A673 (cell line): ENCODE measurements at regions not wholly inside any gene's neighbourhood (a gene's known extent, or its start where the extent isn't known, plus 50 kb on each side); places are given as distances from the start of the nearest gene placed in this dataset.

Experiments used
- BruUV-seq: library from RNA; stranded (reverse); fragments of 400-500 nt; replicated peaks from 2 replicates; lab custom pipeline; 2021; lab: Mats Ljungman, UMichigan
- CTCF ChIA-PET: fragments of 300-600 bp; sonication (Branson Sonifier 250); formaldehyde crosslinking; loops from one replicate; lab custom pipeline; 2022; ENCODE audit warnings: antibody characterized with exemption; lab: Charles Lee
- POLR2A ChIA-PET: fragments of 300-600 bp; sonication (Branson Sonifier 250); formaldehyde crosslinking; loops from one replicate; lab custom pipeline; 2022; ENCODE audit warnings: antibody characterized with exemption; ENCODE audit not compliant: low non-redundant PET; lab: Charles Lee
- DNase-seq: peaks from one replicate; pipeline ENCODE4 v3.0.0-alpha.2; 2015; ENCODE audit warnings: low spot score
- H3K27ac ChIP-seq: fragments of 200-600 bp; sonication (generic); 2 replicates; pipeline ENCODE4 v1.5.1; 2016; ENCODE audit warnings: mixed run types, low read depth, mild to moderate bottlenecking, mixed read lengths, antibody characterized with exemption, low read length; ENCODE audit not compliant: poor library complexity, severe bottlenecking
- H3K27me3 ChIP-seq: fragments of 200-600 bp; sonication (generic); replicated peaks from 2 replicates; pipeline ENCODE4 v1.6.1; 2017; ENCODE audit warnings: mixed run types, low read depth, mild to moderate bottlenecking, mixed read lengths, antibody characterized with exemption, low read length; ENCODE audit not compliant: insufficient read depth, poor library complexity
- H3K36me3 ChIP-seq: fragments of 200-600 bp; sonication (generic); 2 replicates; pipeline ENCODE4 v1.6.1; 2016; ENCODE audit warnings: mixed run types, mild to moderate bottlenecking, mixed read lengths, antibody characterized with exemption, low read length; ENCODE audit not compliant: insufficient read depth, poor library complexity, severe bottlenecking
- H3K4me1 ChIP-seq: fragments of 200-600 bp; sonication (generic); 2 replicates; pipeline ENCODE4 v1.6.1; 2017; ENCODE audit warnings: mixed run types, mild to moderate bottlenecking, mixed read lengths, antibody characterized with exemption, low read length; ENCODE audit not compliant: insufficient read depth, poor library complexity, severe bottlenecking
- H3K4me3 ChIP-seq: fragments of 200-600 bp; sonication (generic); 2 replicates; pipeline ENCODE4 v1.5.1; 2016; ENCODE audit warnings: low read depth, mixed run types, mild to moderate bottlenecking, mixed read lengths, low read length; ENCODE audit not compliant: poor library complexity, severe bottlenecking
- H3K9me3 ChIP-seq: fragments of 200-600 bp; sonication (generic); 2 replicates; pipeline ENCODE4 v1.6.1; 2016; ENCODE audit warnings: mixed run types, low read depth, mild to moderate bottlenecking, mixed read lengths, antibody characterized with exemption, low read length; ENCODE audit not compliant: poor library complexity, severe bottlenecking
- EZH2 ChIP-seq: fragments of 200-600 bp; sonication (generic); IDR thresholded peaks from 2 replicates; pipeline ENCODE4 v1.6.1; 2017; ENCODE audit warnings: borderline replicate concordance, low read depth, mild to moderate bottlenecking, mixed read lengths, antibody characterized with exemption, low read length; ENCODE audit not compliant: poor library complexity, severe bottlenecking
- intact Hi-C: fragments of 100-400 bp; cut with micrococcal nuclease; formaldehyde crosslinking; loops from one replicate; pipeline ENCODE4 v1.10.0; 2022; ENCODE audit not compliant: unreplicated experiment
- TF ChIP-seq, protein P1 (sequence below): fragments of 300-800, 200-600 bp; sonication (generic); conservative IDR thresholded peaks from 2 replicates; pipeline ENCODE4 v1.5.1; 2017; ENCODE audit warnings: low read depth, mild to moderate bottlenecking, antibody characterized with exemption, low read length, moderate library complexity, mixed read lengths

DNA sequence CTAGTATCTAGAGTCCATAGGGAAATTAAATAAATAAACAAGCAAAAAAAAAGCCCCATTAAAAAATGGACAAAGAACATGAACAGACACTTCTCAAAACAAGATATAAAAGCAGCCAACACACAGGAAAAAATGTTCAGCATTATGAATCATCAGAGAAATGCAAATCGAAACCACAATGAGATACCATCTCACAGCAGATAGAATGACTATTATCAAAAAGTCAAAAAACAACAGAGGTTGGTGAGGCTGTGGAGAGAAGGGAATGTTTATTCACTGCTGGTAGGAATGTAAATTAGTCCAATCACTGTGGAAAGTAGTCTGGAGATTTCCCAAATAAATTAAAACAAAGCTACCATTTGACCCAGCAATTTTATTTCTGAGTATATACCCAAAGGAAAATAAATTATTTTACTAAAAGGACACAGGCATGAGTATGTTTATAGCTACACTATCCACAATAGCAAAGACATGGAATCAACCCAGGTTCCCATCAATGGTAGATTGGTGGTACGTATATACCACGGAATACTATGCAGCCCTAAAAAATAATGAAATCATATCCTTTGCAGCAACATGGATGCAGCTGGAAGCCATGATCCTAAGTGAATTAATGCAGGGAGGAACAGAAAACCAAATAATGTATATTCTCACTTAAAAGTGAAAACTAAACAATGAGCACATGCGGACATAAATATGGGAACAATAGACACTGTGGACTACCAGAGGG lies 366.5 kb upstream of the SEMA3C start:
- ChIA-PET CTCF (no interaction called here), POLR2A (no interaction called here)
- Histone ChIP-seq H3K27me3 (no peaks in the 10 kb centered on the region), H3K9me3 (peaks cover 5% of the 10 kb centered on the region), H3K4me3 (no peak overlapping the region), H3K4me1 (no peaks in the 10 kb centered on the region), H3K27ac (no peak overlapping the region), H3K36me3 (no peaks in the 10 kb centered on the region)
- intact Hi-C loops: no loop called here
- TF ChIP-seq, protein P1, sequence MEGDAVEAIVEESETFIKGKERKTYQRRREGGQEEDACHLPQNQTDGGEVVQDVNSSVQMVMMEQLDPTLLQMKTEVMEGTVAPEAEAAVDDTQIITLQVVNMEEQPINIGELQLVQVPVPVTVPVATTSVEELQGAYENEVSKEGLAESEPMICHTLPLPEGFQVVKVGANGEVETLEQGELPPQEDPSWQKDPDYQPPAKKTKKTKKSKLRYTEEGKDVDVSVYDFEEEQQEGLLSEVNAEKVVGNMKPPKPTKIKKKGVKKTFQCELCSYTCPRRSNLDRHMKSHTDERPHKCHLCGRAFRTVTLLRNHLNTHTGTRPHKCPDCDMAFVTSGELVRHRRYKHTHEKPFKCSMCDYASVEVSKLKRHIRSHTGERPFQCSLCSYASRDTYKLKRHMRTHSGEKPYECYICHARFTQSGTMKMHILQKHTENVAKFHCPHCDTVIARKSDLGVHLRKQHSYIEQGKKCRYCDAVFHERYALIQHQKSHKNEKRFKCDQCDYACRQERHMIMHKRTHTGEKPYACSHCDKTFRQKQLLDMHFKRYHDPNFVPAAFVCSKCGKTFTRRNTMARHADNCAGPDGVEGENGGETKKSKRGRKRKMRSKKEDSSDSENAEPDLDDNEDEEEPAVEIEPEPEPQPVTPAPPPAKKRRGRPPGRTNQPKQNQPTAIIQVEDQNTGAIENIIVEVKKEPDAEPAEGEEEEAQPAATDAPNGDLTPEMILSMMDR: no peak
- TF ChIP-seq EZH2: no peak
- BruUV-seq: no TSS peak
- no peak for DNase-seq

DNA sequence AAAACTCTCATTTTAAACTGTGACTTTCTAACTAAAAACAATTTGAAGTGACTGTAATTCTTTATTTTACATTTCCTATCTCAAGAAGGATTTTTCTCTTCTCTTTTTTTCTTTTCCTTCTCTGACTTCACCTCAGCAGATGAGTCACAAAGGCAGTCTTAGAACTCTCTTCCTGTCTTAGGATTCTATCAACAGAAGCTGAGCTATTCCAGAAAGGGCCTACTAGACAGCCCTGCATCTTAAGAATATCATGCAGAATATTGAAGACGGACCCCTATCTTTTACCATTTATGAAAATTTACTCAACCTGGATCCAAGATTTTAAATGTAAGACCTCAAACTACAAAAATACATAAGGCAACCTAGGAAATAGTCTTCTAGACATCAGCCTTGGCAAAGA lies 365.7 kb upstream of the SEMA3C start:
- Histone ChIP-seq H3K27me3 (no peaks in the 10 kb centered on the region), H3K4me1 (no peaks in the 10 kb centered on the region), H3K4me3 (no peak overlapping the region), H3K27ac (no peak overlapping the region), H3K36me3 (no peaks in the 10 kb centered on the region), H3K9me3 (peaks cover 5% of the 10 kb centered on the region)
- BruUV-seq: no TSS peak
- ChIA-PET POLR2A (no interaction called here), CTCF (no interaction called here)
- intact Hi-C loops: no loop called here
- no peak for TF ChIP-seq EZH2
- TF ChIP-seq, protein P1: no peak
- no peak for DNase-seq

GRCh38 chr7:81280531-81280930 lies 361.7 kb upstream of the SEMA3C start:
- H3K9me3 ChIP-seq: peaks cover 2% of the 10 kb centered on the region
- POLR2A ChIA-PET: no interaction called here
- DNase-seq: no peak
- CTCF ChIA-PET: no interaction called here
- no peak overlapping the region for H3K4me3 ChIP-seq
- intact Hi-C loops: no loop called here
- no peaks in the 10 kb centered on the region for H3K4me1 ChIP-seq
- no peak overlapping the region for H3K27ac ChIP-seq
- no TSS peak for BruUV-seq
- no peaks in the 10 kb centered on the region for H3K36me3 ChIP-seq
- H3K27me3 ChIP-seq: no peaks in the 10 kb centered on the region
- TF ChIP-seq EZH2: no peak
- TF ChIP-seq, protein P1: no peak
